Stimulated activated naive CD8-positive, alpha-beta T cell treated with anti-CD3 and anti-CD28 coated beads, Interleukin-15, amount 100 ng/mL, for 72 hours (primary cell): ENCODE measurements at regions not wholly inside any gene's neighbourhood (a gene's known extent, or its start where the extent isn't known, plus 50 kb on each side); places are given as distances from the start of the nearest gene placed in this dataset.
"Not testable (repeated sequence)": the region's sequence is repeated elsewhere in the genome, so short reads cannot be mapped to it uniquely, and the experiment has no call there.

ENCODE experiments used
- ATAC-seq: fragments of 150-1000 bp; cut with Tn5 transposase; 2 replicates; pipeline ENCODE4 v1.10.0; 2021; ENCODE audit warnings: mild to moderate bottlenecking, moderate library complexity
- DNase-seq, 2 donors: peaks; one replicate each; pipeline ENCODE4 v3.0.0; 2021 to 2022
- H3K27ac Mint-ChIP-seq, 2 donors: one replicate each; pipeline ENCODE4 v1.8.0; 2022; ENCODE audit warnings: mild to moderate bottlenecking in 2 of 2, mixed read lengths in 2 of 2, moderate library complexity in 2 of 2
- H3K27me3 Mint-ChIP-seq: one replicate; pipeline ENCODE4 v1.8.0; 2022; ENCODE audit warnings: mixed read lengths
- H3K4me1 Mint-ChIP-seq: one replicate; pipeline ENCODE4 v1.8.0; 2022; ENCODE audit warnings: mild to moderate bottlenecking, mixed read lengths
- H3K4me3 Mint-ChIP-seq, 2 donors: one replicate each; pipeline ENCODE4 v1.8.0; 2022; ENCODE audit warnings: mild to moderate bottlenecking in 2 of 2, mixed read lengths in 2 of 2, moderate library complexity in 1 of 2
- H3K9me3 Mint-ChIP-seq, 2 donors: one replicate each; pipeline ENCODE4 v1.8.0; 2022; ENCODE audit warnings: mixed read lengths in 2 of 2

- no peak for ATAC-seq
- DNase-seq: no peak
- peaks cover 15 to 26% of the 10 kb centered on the region in 2 donors for H3K9me3 Mint-ChIP-seq
- no peaks in the 10 kb centered on the region for H3K27me3 Mint-ChIP-seq
- H3K4me1 Mint-ChIP-seq: no peaks in the 10 kb centered on the region
- H3K27ac Mint-ChIP-seq: no peak overlapping the region
- H3K4me3 Mint-ChIP-seq: no peak overlapping the region
These were observed 1243.3 kb upstream of the SEL1L start for GRCh38 chr14:82776958-82777357.

GRCh38 chr14:82778008-82778590, 1244.4 kb upstream of the SEL1L start:
- DNase-seq: no peak
- H3K4me1 Mint-ChIP-seq: no peaks in the 10 kb centered on the region
- no peak overlapping the region for H3K27ac Mint-ChIP-seq
- H3K27me3 Mint-ChIP-seq: no peaks in the 10 kb centered on the region
- H3K9me3 Mint-ChIP-seq: peaks cover 10 to 18% of the 10 kb centered on the region in 2 donors
- ATAC-seq: no peak
- H3K4me3 Mint-ChIP-seq: no peak overlapping the region

- peaks cover 7 to 13% of the 10 kb centered on the region in 2 donors for H3K9me3 Mint-ChIP-seq
- DNase-seq (no peak), ATAC-seq (no peak)
- no peaks in the 10 kb centered on the region for H3K27me3 Mint-ChIP-seq
- H3K4me1 Mint-ChIP-seq: no peaks in the 10 kb centered on the region
- H3K4me3 Mint-ChIP-seq: no peak overlapping the region
- H3K27ac Mint-ChIP-seq: no peak overlapping the region
These were observed 1244.9 kb upstream of the SEL1L start for GRCh38 chr14:82778601-82779000.

- no peak overlapping the region for H3K4me3 Mint-ChIP-seq
- DNase-seq (no peak), ATAC-seq (no peak)
- peaks cover 5 to 10% of the 10 kb centered on the region in 2 donors for H3K9me3 Mint-ChIP-seq
- no peaks in the 10 kb centered on the region for H3K4me1 Mint-ChIP-seq
- no peak overlapping the region for H3K27ac Mint-ChIP-seq
- H3K27me3 Mint-ChIP-seq: no peaks in the 10 kb centered on the region
These were observed 1245.6 kb upstream of the SEL1L start for GRCh38 chr14:82779301-82779700.

GRCh38 chr14:82785756-82786482, 1252.3 kb upstream of the SEL1L start:
- DNase-seq (no peak), ATAC-seq (no peak)
- no peaks in the 10 kb centered on the region for H3K4me1 Mint-ChIP-seq
- peaks cover 18 to 21% of the 10 kb centered on the region in 2 donors for H3K9me3 Mint-ChIP-seq
- H3K4me3 Mint-ChIP-seq: no peak overlapping the region
- no peak overlapping the region for H3K27ac Mint-ChIP-seq
- H3K27me3 Mint-ChIP-seq: no peaks in the 10 kb centered on the region

- DNase-seq (no peak), ATAC-seq (no peak)
- Mint-ChIP-seq H3K27me3 (no peaks in the 10 kb centered on the region), H3K4me3 (no peak overlapping the region), H3K9me3 (peaks cover 13 to 15% of the 10 kb centered on the region in 2 donors), H3K27ac (no peak overlapping the region), H3K4me1 (no peaks in the 10 kb centered on the region)
These were observed 1252.8 kb upstream of the SEL1L start for GRCh38 chr14:82786483-82786880.

- Mint-ChIP-seq H3K9me3 (no peaks in the 10 kb centered on the region), H3K27ac (no peak overlapping the region), H3K4me1 (no peaks in the 10 kb centered on the region), H3K27me3 (no peaks in the 10 kb centered on the region), H3K4me3 (no peak overlapping the region)
- DNase-seq (no peak), ATAC-seq (no peak)
These were observed 1262.4 kb upstream of the SEL1L start for GRCh38 chr14:82796086-82796485.

- ATAC-seq (no peak), DNase-seq (no peak)
- Mint-ChIP-seq H3K27ac (no peak overlapping the region), H3K4me1 (no peaks in the 10 kb centered on the region), H3K9me3 (peaks cover 8 to 11% of the 10 kb centered on the region in 2 donors), H3K27me3 (no peaks in the 10 kb centered on the region), H3K4me3 (no peak overlapping the region)
These were observed 1264.6 kb upstream of the SEL1L start for GRCh38 chr14:82798276-82798675.

GRCh38 chr14:82805892-82806825, 1272.5 kb upstream of the SEL1L start:
- Mint-ChIP-seq H3K4me3 (no peak overlapping the region), H3K27me3 (no peaks in the 10 kb centered on the region), H3K9me3 (peaks cover 17 to 20% of the 10 kb centered on the region in 2 donors), H3K4me1 (no peaks in the 10 kb centered on the region), H3K27ac (no peak overlapping the region)
- no peak for ATAC-seq
- DNase-seq: no peak

- ATAC-seq (no peak), DNase-seq (no peak)
- H3K4me3 Mint-ChIP-seq: no peak overlapping the region
- no peaks in the 10 kb centered on the region for H3K4me1 Mint-ChIP-seq
- no peak overlapping the region for H3K27ac Mint-ChIP-seq
- H3K9me3 Mint-ChIP-seq: peaks cover 11 to 13% of the 10 kb centered on the region in 2 donors
- H3K27me3 Mint-ChIP-seq: no peaks in the 10 kb centered on the region
These were observed 1277.6 kb upstream of the SEL1L start for GRCh38 chr14:82811246-82811645.

GRCh38 chr14:82814339-82814738, 1280.7 kb upstream of the SEL1L start:
- DNase-seq, H3K27me3 Mint-ChIP-seq, H3K9me3 Mint-ChIP-seq, H3K4me1 Mint-ChIP-seq, ATAC-seq, H3K27ac Mint-ChIP-seq, H3K4me3 Mint-ChIP-seq: not testable (repeated sequence)

GRCh38 chr14:82830596-82830995, 1296.9 kb upstream of the SEL1L start:
- no peak overlapping the region for H3K27ac Mint-ChIP-seq
- no peaks in the 10 kb centered on the region for H3K9me3 Mint-ChIP-seq
- no peaks in the 10 kb centered on the region for H3K27me3 Mint-ChIP-seq
- H3K4me1 Mint-ChIP-seq: no peaks in the 10 kb centered on the region
- DNase-seq: no peak
- no peak for ATAC-seq
- H3K4me3 Mint-ChIP-seq: no peak overlapping the region

- H3K27me3 Mint-ChIP-seq: no peaks in the 10 kb centered on the region
- H3K9me3 Mint-ChIP-seq: peaks cover 7 to 8% of the 10 kb centered on the region in 2 donors
- no peak overlapping the region for H3K4me3 Mint-ChIP-seq
- ATAC-seq (no peak), DNase-seq (no peak)
- no peak overlapping the region for H3K27ac Mint-ChIP-seq
- no peaks in the 10 kb centered on the region for H3K4me1 Mint-ChIP-seq
These were observed 1302.8 kb upstream of the SEL1L start for GRCh38 chr14:82836256-82836950.

GRCh38 chr14:82837611-82838140, 1304.0 kb upstream of the SEL1L start:
- H3K4me1 Mint-ChIP-seq: no peaks in the 10 kb centered on the region
- no peak overlapping the region for H3K4me3 Mint-ChIP-seq
- DNase-seq (no peak), ATAC-seq (no peak)
- H3K27ac Mint-ChIP-seq: no peak overlapping the region
- H3K9me3 Mint-ChIP-seq: peaks cover 7 to 8% of the 10 kb centered on the region in 2 donors
- no peaks in the 10 kb centered on the region for H3K27me3 Mint-ChIP-seq

- DNase-seq (no peak), ATAC-seq (no peak)
- Mint-ChIP-seq H3K27ac (no peak overlapping the region), H3K27me3 (no peaks in the 10 kb centered on the region), H3K9me3 (peaks cover 0 to 13% of the 10 kb centered on the region in 2 donors), H3K4me1 (no peaks in the 10 kb centered on the region), H3K4me3 (no peak overlapping the region)
These were observed 1316.9 kb upstream of the SEL1L start for GRCh38 chr14:82850576-82850975.
